Neuronal stem cell (in vitro differentiated cells): ENCODE measurements at regions not wholly inside any gene's neighbourhood (a gene's known extent, or its start where the extent isn't known, plus 50 kb on each side); places are given as distances from the start of the nearest gene placed in this dataset.

ENCODE experiments used
- DNase-seq: peaks from one replicate; pipeline ENCODE4 v3.0.0-alpha.2; 2013; ENCODE audit warnings: low spot score
- H2AFZ ChIP-seq: one replicate; pipeline ENCODE4 v1.6.1; 2013; ENCODE audit warnings: mild to moderate bottlenecking, low read length, inconsistent platforms
- H2AK5ac ChIP-seq: 2 replicates; pipeline ENCODE4 v1.6.1; 2013; ENCODE audit warnings: low read depth, mild to moderate bottlenecking, inconsistent platforms, low read length, moderate library complexity, mixed read lengths
- H2BK120ac ChIP-seq: 2 replicates; pipeline ENCODE4 v1.6.1; 2013; ENCODE audit warnings: low read depth, mild to moderate bottlenecking, inconsistent platforms, low read length, moderate library complexity, mixed read lengths
- H2BK12ac ChIP-seq: one replicate; pipeline ENCODE4 v1.6.1; 2013; ENCODE audit warnings: low read length, inconsistent platforms
- H2BK15ac ChIP-seq: 2 replicates; pipeline ENCODE4 v1.6.1; 2013; ENCODE audit warnings: mild to moderate bottlenecking, low read length, inconsistent platforms, mixed read lengths
- H2BK5ac ChIP-seq: one replicate; pipeline ENCODE4 v1.6.1; 2013; ENCODE audit warnings: inconsistent platforms, mild to moderate bottlenecking, low read length, moderate library complexity
- H3K14ac ChIP-seq: one replicate; pipeline ENCODE4 v1.6.1; 2013; ENCODE audit warnings: low read length, inconsistent platforms
- H3K18ac ChIP-seq: 2 replicates; pipeline ENCODE4 v1.6.1; 2013; ENCODE audit warnings: low read length, inconsistent platforms
- H3K23ac ChIP-seq: 2 replicates; pipeline ENCODE4 v1.6.1; 2013; ENCODE audit warnings: low read depth, mild to moderate bottlenecking, mixed read lengths, low read length, inconsistent platforms; ENCODE audit not compliant: poor library complexity
- H3K27ac ChIP-seq: replicated peaks from 3 replicates; pipeline ENCODE4 v1.5.1; 2013; ENCODE audit warnings: low read length, inconsistent platforms
- H3K27me3 ChIP-seq, 3 experiments: 2 replicates each; pipeline ENCODE4 v1.6.1; 2013; ENCODE audit warnings: low read length in 3 of 3, mild to moderate bottlenecking in 2 of 3, inconsistent platforms in 1 of 3, low read depth in 1 of 3, mixed read lengths in 1 of 3, moderate library complexity in 1 of 3; ENCODE audit not compliant: control insufficient read depth in 3 of 3, insufficient read depth in 3 of 3
- H3K36me3 ChIP-seq, 2 donors: replicated peaks in 1 of 2; 2 replicates each; pipeline ENCODE4 v1.6.1; 2013; ENCODE audit warnings: low read length in 2 of 2; ENCODE audit not compliant: control insufficient read depth in 2 of 2, insufficient read depth in 2 of 2
- H3K4ac ChIP-seq: 2 replicates; pipeline ENCODE4 v1.6.1; 2013; ENCODE audit warnings: inconsistent platforms, mild to moderate bottlenecking, low read length, moderate library complexity
- H3K4me1 ChIP-seq, 2 donors: 1 replicate in 1 of 2; 2 replicates in 1 of 2; pipeline ENCODE4 v1.6.1; 2013; ENCODE audit warnings: low read length in 2 of 2, low read depth in 1 of 2; ENCODE audit not compliant: control insufficient read depth in 2 of 2, insufficient read depth in 1 of 2
- H3K4me2 ChIP-seq: one replicate; pipeline ENCODE4 v1.6.1; 2013; ENCODE audit warnings: mild to moderate bottlenecking, low read length, inconsistent platforms; ENCODE audit not compliant: insufficient read depth, poor library complexity, severe bottlenecking
- H3K4me3 ChIP-seq, 2 donors: 2 replicates each; pipeline ENCODE4 v1.5.1; 2013; ENCODE audit warnings: low read length in 2 of 2, mild to moderate bottlenecking in 2 of 2, inconsistent platforms in 1 of 2, moderate library complexity in 1 of 2
- H3K79me1 ChIP-seq: one replicate; pipeline ENCODE4 v1.6.1; 2013; ENCODE audit warnings: low read depth, mild to moderate bottlenecking, inconsistent platforms, low read length, moderate library complexity
- H3K9ac ChIP-seq: one replicate; pipeline ENCODE4 v1.6.1; 2013; ENCODE audit warnings: mild to moderate bottlenecking, low read depth, low read length, inconsistent platforms; ENCODE audit not compliant: poor library complexity
- H3K9me3 ChIP-seq, 2 donors: replicated peaks in 1 of 2; 2 replicates each; pipeline versions ENCODE3 to v1.6.1; 2013; ENCODE audit warnings: low read length in 2 of 2, mild to moderate bottlenecking in 2 of 2, inconsistent platforms in 1 of 2, low read depth in 1 of 2, mixed read lengths in 1 of 2, moderate library complexity in 1 of 2; ENCODE audit not compliant: control insufficient read depth in 2 of 2, insufficient read depth in 1 of 2
- H4K8ac ChIP-seq: one replicate; pipeline ENCODE4 v1.6.1; 2013; ENCODE audit warnings: low read depth, mild to moderate bottlenecking, inconsistent platforms, low read length, moderate library complexity
- H4K91ac ChIP-seq: one replicate; pipeline ENCODE4 v1.6.1; 2013; ENCODE audit warnings: low read length, low read depth, mild to moderate bottlenecking, inconsistent platforms; ENCODE audit not compliant: poor library complexity
- WGBS, 2 donors: extraction: QIAGEN DNeasy Blood & Tissue Kit; methylation state at CpG; one replicate each; pipeline ENCODE4 v1.1.7; 2013; ENCODE audit warnings: missing lambda C conversion rate in 2 of 2, mixed read lengths in 1 of 2; ENCODE audit not compliant: insufficient read length in 2 of 2, insufficient replicate concordance in 1 of 2; ENCODE audit errors: extremely low coverage in 2 of 2; 5-methylcytosine and 5-hydroxymethylcytosine counted together

GRCh38 chr11:109726061-109726460 is 304.1 kb downstream of the C11orf87 start:
- H2BK12ac ChIP-seq = no peak overlapping the region
- H3K4me2 ChIP-seq = no peak overlapping the region
- no peak overlapping the region for H2AK5ac ChIP-seq
- H2BK15ac ChIP-seq = no peak overlapping the region
- H3K14ac ChIP-seq = no peak overlapping the region
- H3K18ac ChIP-seq = no peak overlapping the region
- H4K8ac ChIP-seq = no peak overlapping the region
- H3K36me3 ChIP-seq = no peaks in the 10 kb centered on the region
- H3K4me1 ChIP-seq = no peaks in the 10 kb centered on the region
- DNase-seq = no peak
- no peak overlapping the region for H3K23ac ChIP-seq
- no peaks in the 10 kb centered on the region for H3K27me3 ChIP-seq
- H2AFZ ChIP-seq = no peak overlapping the region
- H2BK120ac ChIP-seq = no peak overlapping the region
- H2BK5ac ChIP-seq = no peak overlapping the region
- H3K27ac ChIP-seq = no peak overlapping the region
- H4K91ac ChIP-seq = no peak overlapping the region
- no peaks in the 10 kb centered on the region for H3K9me3 ChIP-seq
- no peak overlapping the region for H3K9ac ChIP-seq
- no peak overlapping the region for H3K4me3 ChIP-seq
- H3K79me1 ChIP-seq = no peaks in the 10 kb centered on the region
- WGBS, 2 donors = no CpG with 5 or more reads among the region's 2 CpGs
- H3K4ac ChIP-seq = no peak overlapping the region

- Histone ChIP-seq H3K36me3 (no peaks in the 10 kb centered on the region), H4K8ac (no peak overlapping the region), H3K4me2 (no peak overlapping the region), H2AK5ac (no peak overlapping the region), H2BK5ac (no peak overlapping the region), H3K23ac (no peak overlapping the region), H2AFZ (no peak overlapping the region), H3K9me3 (no peaks in the 10 kb centered on the region), H3K4ac (no peak overlapping the region), H3K14ac (no peak overlapping the region), H3K18ac (no peak overlapping the region), H3K27ac (no peak overlapping the region), H3K4me1 (no peaks in the 10 kb centered on the region), H2BK12ac (no peak overlapping the region), H2BK120ac (no peak overlapping the region), H4K91ac (no peak overlapping the region), H3K79me1 (no peaks in the 10 kb centered on the region), H3K9ac (no peak overlapping the region), H3K27me3 (no peaks in the 10 kb centered on the region), H3K4me3 (no peak overlapping the region), H2BK15ac (no peak overlapping the region)
- WGBS, 2 donors = no CpG with 5 or more reads among the region's 1 CpG
- no peak for DNase-seq
Observed at GRCh38 chr11:109728056-109728455, 306.1 kb downstream of the C11orf87 start.

GRCh38 chr11:109729761-109730160 is 307.8 kb downstream of the C11orf87 start:
- H3K9ac ChIP-seq = no peak overlapping the region
- no peak overlapping the region for H2BK15ac ChIP-seq
- H3K4me2 ChIP-seq = no peak overlapping the region
- no peak overlapping the region for H2AFZ ChIP-seq
- no peak overlapping the region for H3K18ac ChIP-seq
- H3K9me3 ChIP-seq = no peaks in the 10 kb centered on the region
- WGBS, 2 donors = no CpG with 5 or more reads among the region's 4 CpGs
- H3K4me3 ChIP-seq = no peak overlapping the region
- no peak for DNase-seq
- H4K8ac ChIP-seq = no peak overlapping the region
- no peak overlapping the region for H3K4ac ChIP-seq
- H2BK12ac ChIP-seq = no peak overlapping the region
- no peak overlapping the region for H3K14ac ChIP-seq
- no peak overlapping the region for H3K23ac ChIP-seq
- peaks cover 0 to 7% of the 10 kb centered on the region in 2 donors for H3K4me1 ChIP-seq
- H2BK120ac ChIP-seq = no peak overlapping the region
- no peaks in the 10 kb centered on the region for H3K36me3 ChIP-seq
- H2BK5ac ChIP-seq = no peak overlapping the region
- H3K27me3 ChIP-seq = no peaks in the 10 kb centered on the region
- H3K27ac ChIP-seq = no peak overlapping the region
- H3K79me1 ChIP-seq = no peaks in the 10 kb centered on the region
- no peak overlapping the region for H2AK5ac ChIP-seq
- no peak overlapping the region for H4K91ac ChIP-seq

GRCh38 chr11:109730669-109731068 is 308.7 kb downstream of the C11orf87 start:
- Histone ChIP-seq H4K91ac (no peak overlapping the region), H3K14ac (no peak overlapping the region), H3K9me3 (no peaks in the 10 kb centered on the region), H4K8ac (no peak overlapping the region), H3K79me1 (no peaks in the 10 kb centered on the region), H3K27me3 (no peaks in the 10 kb centered on the region), H2BK5ac (no peak overlapping the region), H3K23ac (no peak overlapping the region), H2BK12ac (no peak overlapping the region), H3K36me3 (no peaks in the 10 kb centered on the region), H2BK15ac (no peak overlapping the region), H2AFZ (no peak overlapping the region), H3K4me1 (peaks cover 0 to 7% of the 10 kb centered on the region in 2 donors), H3K4me3 (no peak overlapping the region), H3K9ac (no peak overlapping the region), H3K18ac (no peak overlapping the region), H3K27ac (no peak overlapping the region), H3K4me2 (no peak overlapping the region), H2BK120ac (no peak overlapping the region), H2AK5ac (no peak overlapping the region), H3K4ac (no peak overlapping the region)
- no CpG with 5 or more reads among the region's 2 CpGs for WGBS, 2 donors
- no peak for DNase-seq
